Loucy (cell line): ENCODE measurements at regions not wholly inside any gene's neighbourhood (a gene's known extent, or its start where the extent isn't known, plus 50 kb on each side); places are given as distances from the start of the nearest gene placed in this dataset.

Experiments used
- H2AFZ ChIP-seq: fragments of 200-600 bp; sonication (generic); 2 replicates; pipeline ENCODE4 v1.6.0; 2016; ENCODE audit warnings: antibody characterized with exemption, mild to moderate bottlenecking, low read length, moderate library complexity
- H3F3A ChIP-seq: fragments of 200-600 bp; 2 replicates; pipeline ENCODE4 v1.6.0; 2016; ENCODE audit warnings: antibody characterized with exemption, low read depth, mild to moderate bottlenecking
- H3K27me3 ChIP-seq: fragments of 200-600 bp; sonication (generic); 2 replicates; pipeline ENCODE4 v1.6.1; 2014; ENCODE audit warnings: low read length, mild to moderate bottlenecking; ENCODE audit not compliant: insufficient read depth, poor library complexity, severe bottlenecking
- H3K36me3 ChIP-seq: fragments of 200-600 bp; sonication (generic); 2 replicates; pipeline ENCODE4 v1.6.1; 2016; ENCODE audit warnings: low read length; ENCODE audit not compliant: insufficient read depth
- H3K4me1 ChIP-seq: fragments of 200-600 bp; sonication (generic); 2 replicates; pipeline ENCODE4 v1.5.1; 2014; ENCODE audit warnings: low read length, mild to moderate bottlenecking; ENCODE audit not compliant: insufficient read depth, poor library complexity, severe bottlenecking
- H3K4me2 ChIP-seq: fragments of 200-600 bp; sonication (generic); 2 replicates; pipeline ENCODE4 v1.6.0; 2014; ENCODE audit warnings: antibody characterized with exemption, low read length, low read depth, mild to moderate bottlenecking; ENCODE audit not compliant: poor library complexity, severe bottlenecking
- H3K4me3 ChIP-seq: fragments of 200-600 bp; sonication (generic); 2 replicates; pipeline ENCODE4 v1.5.1; 2014; ENCODE audit warnings: low read length, mild to moderate bottlenecking, mixed read lengths; ENCODE audit not compliant: poor library complexity, severe bottlenecking
- H3K79me2 ChIP-seq: fragments of 200-600 bp; sonication (generic); 2 replicates; pipeline ENCODE4 v1.6.1; 2014; ENCODE audit warnings: low read length; ENCODE audit not compliant: insufficient read depth
- H3K9ac ChIP-seq: fragments of 200-600 bp; sonication (generic); 2 replicates; pipeline ENCODE4 v1.6.0; 2014; ENCODE audit warnings: mild to moderate bottlenecking, low read depth, low read length, moderate library complexity; ENCODE audit not compliant: poor library complexity, severe bottlenecking
- H3K9me2 ChIP-seq: fragments of 200-600 bp; sonication (generic); replicated peaks from 2 replicates; pipeline ENCODE4 v1.6.1; 2016; ENCODE audit warnings: low read depth, low read length, mixed read lengths
- H3K9me3 ChIP-seq: fragments of 200-600 bp; sonication (generic); 2 replicates; pipeline ENCODE4 v1.6.1; 2014; ENCODE audit warnings: mild to moderate bottlenecking, antibody characterized with exemption, low read length, low read depth; ENCODE audit not compliant: insufficient read depth
- H4K20me1 ChIP-seq: fragments of 200-600 bp; sonication (generic); 2 replicates; pipeline ENCODE4 v1.6.0; 2014; ENCODE audit warnings: antibody characterized with exemption, low read length, mild to moderate bottlenecking; ENCODE audit not compliant: insufficient read depth, poor library complexity, severe bottlenecking
- EZH2phosphoT487 ChIP-seq: fragments of 200-600 bp; IDR thresholded peaks from 2 replicates; pipeline ENCODE4 v1.6.1; 2018; ENCODE audit warnings: antibody characterized with exemption, mild to moderate bottlenecking, moderate library complexity, borderline replicate concordance
- TF ChIP-seq, protein P1 (sequence below): fragments of 200-600 bp; sonication (generic); conservative IDR thresholded peaks from 2 replicates; pipeline ENCODE4 v1.5.1; 2014; ENCODE audit warnings: mild to moderate bottlenecking, antibody characterized with exemption, low read length

DNA sequence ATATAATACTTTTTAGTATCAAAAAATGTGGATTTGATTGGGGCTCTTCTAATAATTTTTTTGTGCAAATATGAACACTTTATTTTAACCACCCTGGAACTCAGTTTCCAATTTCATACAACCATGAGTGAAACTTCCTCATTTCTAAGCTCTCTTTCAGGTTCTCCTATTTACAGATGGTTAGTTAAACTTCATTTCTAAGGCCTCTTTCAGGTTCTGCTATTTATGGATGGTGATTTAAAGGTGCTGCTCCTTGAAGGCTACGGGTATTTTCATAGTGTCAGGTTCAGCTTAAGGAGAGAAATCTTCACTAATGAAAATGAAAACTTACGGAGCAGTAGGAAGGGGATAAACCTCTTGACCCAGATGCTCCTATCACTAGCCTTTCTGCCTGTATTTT, 568.3 kb downstream of the KIF20B start:
- no peak overlapping the region for H2AFZ ChIP-seq
- H3K27me3 ChIP-seq: no peaks in the 10 kb centered on the region
- no peaks in the 10 kb centered on the region for H3K79me2 ChIP-seq
- no peak overlapping the region for H3K4me3 ChIP-seq
- no peaks in the 10 kb centered on the region for H3F3A ChIP-seq
- H3K4me1 ChIP-seq: no peaks in the 10 kb centered on the region
- H3K9me2 ChIP-seq: no peaks in the 10 kb centered on the region
- no peaks in the 10 kb centered on the region for H4K20me1 ChIP-seq
- no peak overlapping the region for H3K4me2 ChIP-seq
- no peaks in the 10 kb centered on the region for H3K36me3 ChIP-seq
- TF ChIP-seq EZH2phosphoT487: no peak
- TF ChIP-seq, protein P1, sequence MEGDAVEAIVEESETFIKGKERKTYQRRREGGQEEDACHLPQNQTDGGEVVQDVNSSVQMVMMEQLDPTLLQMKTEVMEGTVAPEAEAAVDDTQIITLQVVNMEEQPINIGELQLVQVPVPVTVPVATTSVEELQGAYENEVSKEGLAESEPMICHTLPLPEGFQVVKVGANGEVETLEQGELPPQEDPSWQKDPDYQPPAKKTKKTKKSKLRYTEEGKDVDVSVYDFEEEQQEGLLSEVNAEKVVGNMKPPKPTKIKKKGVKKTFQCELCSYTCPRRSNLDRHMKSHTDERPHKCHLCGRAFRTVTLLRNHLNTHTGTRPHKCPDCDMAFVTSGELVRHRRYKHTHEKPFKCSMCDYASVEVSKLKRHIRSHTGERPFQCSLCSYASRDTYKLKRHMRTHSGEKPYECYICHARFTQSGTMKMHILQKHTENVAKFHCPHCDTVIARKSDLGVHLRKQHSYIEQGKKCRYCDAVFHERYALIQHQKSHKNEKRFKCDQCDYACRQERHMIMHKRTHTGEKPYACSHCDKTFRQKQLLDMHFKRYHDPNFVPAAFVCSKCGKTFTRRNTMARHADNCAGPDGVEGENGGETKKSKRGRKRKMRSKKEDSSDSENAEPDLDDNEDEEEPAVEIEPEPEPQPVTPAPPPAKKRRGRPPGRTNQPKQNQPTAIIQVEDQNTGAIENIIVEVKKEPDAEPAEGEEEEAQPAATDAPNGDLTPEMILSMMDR: no peak
- no peaks in the 10 kb centered on the region for H3K9me3 ChIP-seq
- no peak overlapping the region for H3K9ac ChIP-seq

DNA sequence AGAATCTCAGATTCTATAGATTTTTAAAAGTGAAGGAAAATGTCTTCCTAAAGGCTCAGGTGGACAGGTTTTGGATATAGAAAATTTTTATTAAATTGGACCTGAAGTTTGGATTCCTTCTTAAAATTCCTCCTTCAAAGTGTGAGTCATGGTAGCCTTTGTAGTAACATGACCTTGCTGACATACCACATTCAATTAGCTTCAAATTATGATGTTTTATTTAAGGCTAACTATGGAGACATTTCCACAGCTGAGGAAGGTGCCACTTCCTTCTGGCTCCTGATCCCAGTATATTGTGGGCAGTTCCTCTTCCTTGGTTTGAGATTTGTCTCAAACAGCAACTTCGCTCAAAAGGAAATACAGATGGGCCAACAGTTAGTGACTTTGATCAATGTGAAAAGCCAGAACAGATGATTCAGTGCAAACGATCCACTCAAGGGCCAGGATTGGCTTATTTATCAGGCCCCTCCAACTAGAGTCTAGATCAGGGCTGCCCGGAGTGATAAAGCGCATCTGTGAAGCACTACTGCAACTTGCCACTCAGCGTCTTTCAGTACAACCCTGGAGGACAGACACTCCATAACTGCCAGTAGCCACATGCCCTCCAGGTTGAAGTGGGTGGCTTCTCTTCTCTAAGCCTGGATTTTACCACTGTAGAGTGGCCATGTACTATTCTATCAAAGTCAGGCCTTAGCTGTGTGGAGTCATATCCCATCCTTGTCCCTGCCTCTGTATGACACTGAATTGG, 573.5 kb downstream of the KIF20B start:
- H3K4me1 ChIP-seq: no peaks in the 10 kb centered on the region
- H4K20me1 ChIP-seq: no peaks in the 10 kb centered on the region
- H3K9me2 ChIP-seq: no peaks in the 10 kb centered on the region
- H3F3A ChIP-seq: no peaks in the 10 kb centered on the region
- H3K27me3 ChIP-seq: no peaks in the 10 kb centered on the region
- no peaks in the 10 kb centered on the region for H3K9me3 ChIP-seq
- no peak overlapping the region for H3K4me2 ChIP-seq
- no peak overlapping the region for H3K4me3 ChIP-seq
- H3K36me3 ChIP-seq: no peaks in the 10 kb centered on the region
- no peak overlapping the region for H3K9ac ChIP-seq
- TF ChIP-seq, protein P1: no peak
- no peak for TF ChIP-seq EZH2phosphoT487
- H2AFZ ChIP-seq: no peak overlapping the region
- no peaks in the 10 kb centered on the region for H3K79me2 ChIP-seq

- Histone ChIP-seq H3K9me3 (no peaks in the 10 kb centered on the region), H3K9me2 (no peaks in the 10 kb centered on the region), H3K79me2 (no peaks in the 10 kb centered on the region), H3K36me3 (no peaks in the 10 kb centered on the region), H4K20me1 (no peaks in the 10 kb centered on the region), H3K27me3 (no peaks in the 10 kb centered on the region), H3F3A (no peaks in the 10 kb centered on the region), H3K4me2 (no peak overlapping the region), H2AFZ (no peak overlapping the region), H3K4me3 (no peak overlapping the region), H3K9ac (no peak overlapping the region), H3K4me1 (no peaks in the 10 kb centered on the region)
- TF ChIP-seq, protein P1: no peak
- TF ChIP-seq EZH2phosphoT487: no peak
These were observed 575.6 kb downstream of the KIF20B start for GRCh38 chr10:90276894-90277475.
